8988T (cell line): ENCODE measurements at regions not wholly inside any gene's neighbourhood (a gene's known extent, or its start where the extent isn't known, plus 50 kb on each side); places are given as distances from the start of the nearest gene placed in this dataset.

Source experiments
- DNase-seq: peaks from one replicate; pipeline ENCODE4 v3.0.0; 2011

GRCh38 chr3:6124875-6125274 lies 736.0 kb upstream of the GRM7 start:
- no peak for DNase-seq

GRCh38 chr3:6125520-6125919 lies 735.4 kb upstream of the GRM7 start:
- DNase-seq, result no peak

- no peak for DNase-seq
These were observed 728.1 kb upstream of the GRM7 start for GRCh38 chr3:6132684-6133432.

GRCh38 chr3:6142707-6143106 lies 718.2 kb upstream of the GRM7 start:
- no peak for DNase-seq

- no peak for DNase-seq
These were observed 713.0 kb upstream of the GRM7 start for GRCh38 chr3:6147883-6148282.

GRCh38 chr3:6155650-6156338 lies 705.1 kb upstream of the GRM7 start:
- no peak for DNase-seq

- DNase-seq, result no peak
These were observed 695.0 kb upstream of the GRM7 start for GRCh38 chr3:6165951-6166350.

- DNase-seq, result no peak
These were observed 692.7 kb upstream of the GRM7 start for GRCh38 chr3:6168256-6168655.

GRCh38 chr3:6172871-6173642 lies 687.9 kb upstream of the GRM7 start:
- no peak for DNase-seq

- DNase-seq, result no peak
These were observed 683.5 kb upstream of the GRM7 start for GRCh38 chr3:6177417-6177816.

- DNase-seq, result no peak
These were observed 681.2 kb upstream of the GRM7 start for GRCh38 chr3:6179761-6180160.

GRCh38 chr3:6180171-6180570 lies 680.7 kb upstream of the GRM7 start:
- no peak for DNase-seq

- DNase-seq, result no peak
These were observed 678.4 kb upstream of the GRM7 start for GRCh38 chr3:6182476-6182875.

GRCh38 chr3:6182909-6183308 lies 678.0 kb upstream of the GRM7 start:
- DNase-seq, result no peak

GRCh38 chr3:6189384-6189783 lies 671.5 kb upstream of the GRM7 start:
- DNase-seq, result no peak

- no peak for DNase-seq
These were observed 656.0 kb upstream of the GRM7 start for GRCh38 chr3:6204891-6205290.

- DNase-seq, result no peak
These were observed 644.5 kb upstream of the GRM7 start for GRCh38 chr3:6216135-6217026.

GRCh38 chr3:6220447-6220846 lies 640.5 kb upstream of the GRM7 start:
- no peak for DNase-seq

GRCh38 chr3:6222069-6222468 lies 638.8 kb upstream of the GRM7 start:
- DNase-seq, result no peak

GRCh38 chr3:6223572-6223971 lies 637.3 kb upstream of the GRM7 start:
- DNase-seq, result no peak

GRCh38 chr3:6228958-6229683 lies 631.8 kb upstream of the GRM7 start:
- no peak for DNase-seq

- DNase-seq, result no peak
These were observed 631.0 kb upstream of the GRM7 start for GRCh38 chr3:6229778-6230410.
